ENCODE measurements at regions not wholly inside any gene's neighbourhood (a gene's known extent, or its start where the extent isn't known, plus 50 kb on each side); places are given as distances from the start of the nearest gene placed in this dataset.
"Not testable (repeated sequence)": the region's sequence is repeated elsewhere in the genome, so short reads cannot be mapped to it uniquely, and the experiment has no call there.

- no peak for DNase-seq
Observed at GRCh38 chr22:48717883-48718817, 1109.5 kb downstream of the BRD1 start.

GRCh38 chr22:48717076-48717810 lies 1110.4 kb downstream of the BRD1 start:
- DNase-seq = no peak

GRCh38 chr22:48716154-48716553 lies 1111.5 kb downstream of the BRD1 start:
- DNase-seq = not testable (repeated sequence)

GRCh38 chr22:48715511-48715910 lies 1112.2 kb downstream of the BRD1 start:
- DNase-seq = no peak

GRCh38 chr22:48714231-48714630 lies 1113.4 kb downstream of the BRD1 start:
- DNase-seq = no peak

GRCh38 chr22:48713272-48714205 lies 1114.1 kb downstream of the BRD1 start:
- DNase-seq = no peak

GRCh38 chr22:48712558-48713271 lies 1115.0 kb downstream of the BRD1 start:
- DNase-seq = no peak

DNA sequence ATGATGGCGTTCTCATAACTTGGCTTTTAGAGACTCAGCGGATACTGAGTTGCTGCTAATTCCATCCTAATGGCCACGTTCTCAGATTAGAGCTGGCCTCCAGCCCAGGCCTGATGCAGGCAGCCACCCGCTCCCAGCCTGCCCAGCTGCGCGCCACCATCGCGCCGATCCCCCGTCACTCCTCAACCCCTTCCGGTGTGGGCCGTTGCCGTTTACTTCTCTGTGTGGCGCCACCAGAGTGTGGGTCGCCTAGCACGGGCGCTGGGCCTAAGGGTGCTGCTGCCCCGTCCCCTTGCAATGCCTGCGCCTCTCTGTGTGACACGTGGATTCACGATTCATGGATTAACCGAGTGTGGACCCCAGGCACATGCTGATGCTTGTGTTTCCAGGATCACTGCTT lies 1116.0 kb downstream of the BRD1 start:
- DNase-seq = no peak

- no peak for DNase-seq
Observed at GRCh38 chr22:48711031-48711431, 1116.6 kb downstream of the BRD1 start.

DNA sequence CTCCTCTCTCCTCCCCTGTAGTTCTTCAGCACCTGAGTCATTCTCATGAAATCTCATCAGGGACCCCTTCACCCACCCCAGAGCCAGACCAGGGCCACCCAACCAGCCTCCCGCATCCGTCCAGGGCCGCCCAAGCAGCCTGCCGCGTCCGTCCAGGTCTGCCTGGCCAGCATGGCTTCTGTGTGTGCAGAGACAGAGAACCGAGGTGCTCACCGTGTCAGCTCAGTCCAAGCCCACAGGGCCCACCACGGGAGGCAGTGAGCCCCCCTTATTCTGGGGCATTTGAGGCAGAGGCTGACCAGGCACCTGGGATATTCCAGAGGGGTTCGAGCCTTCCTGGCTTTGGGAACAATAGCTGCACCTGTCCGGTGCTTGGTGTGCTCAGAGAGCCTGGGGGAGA lies 1117.3 kb downstream of the BRD1 start:
- no peak for DNase-seq

- no peak for DNase-seq
Observed at GRCh38 chr22:48709976-48710375, 1117.7 kb downstream of the BRD1 start.

DNA sequence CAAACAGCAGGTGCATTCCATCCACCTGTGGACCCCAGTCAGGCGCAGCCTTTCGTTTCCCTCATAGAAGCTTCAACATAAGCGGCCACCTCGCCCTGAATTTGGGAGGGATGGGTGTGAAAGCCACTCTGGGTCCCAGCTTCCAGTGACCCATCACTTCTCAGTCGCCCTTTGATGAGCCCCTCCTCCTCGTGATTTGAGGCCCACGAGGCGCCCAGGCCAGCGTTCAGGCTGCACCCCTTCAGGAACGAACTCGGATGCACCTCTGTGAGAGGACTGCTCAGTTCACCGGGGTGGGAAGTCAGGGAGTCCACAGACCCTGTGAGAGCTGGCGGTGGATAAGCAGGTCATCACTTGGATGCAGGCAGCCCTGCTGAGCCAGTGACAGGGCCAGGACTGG lies 1118.2 kb downstream of the BRD1 start:
- DNase-seq = no peak

- no peak for DNase-seq
Observed at GRCh38 chr22:48708558-48709245, 1119.0 kb downstream of the BRD1 start.

DNA sequence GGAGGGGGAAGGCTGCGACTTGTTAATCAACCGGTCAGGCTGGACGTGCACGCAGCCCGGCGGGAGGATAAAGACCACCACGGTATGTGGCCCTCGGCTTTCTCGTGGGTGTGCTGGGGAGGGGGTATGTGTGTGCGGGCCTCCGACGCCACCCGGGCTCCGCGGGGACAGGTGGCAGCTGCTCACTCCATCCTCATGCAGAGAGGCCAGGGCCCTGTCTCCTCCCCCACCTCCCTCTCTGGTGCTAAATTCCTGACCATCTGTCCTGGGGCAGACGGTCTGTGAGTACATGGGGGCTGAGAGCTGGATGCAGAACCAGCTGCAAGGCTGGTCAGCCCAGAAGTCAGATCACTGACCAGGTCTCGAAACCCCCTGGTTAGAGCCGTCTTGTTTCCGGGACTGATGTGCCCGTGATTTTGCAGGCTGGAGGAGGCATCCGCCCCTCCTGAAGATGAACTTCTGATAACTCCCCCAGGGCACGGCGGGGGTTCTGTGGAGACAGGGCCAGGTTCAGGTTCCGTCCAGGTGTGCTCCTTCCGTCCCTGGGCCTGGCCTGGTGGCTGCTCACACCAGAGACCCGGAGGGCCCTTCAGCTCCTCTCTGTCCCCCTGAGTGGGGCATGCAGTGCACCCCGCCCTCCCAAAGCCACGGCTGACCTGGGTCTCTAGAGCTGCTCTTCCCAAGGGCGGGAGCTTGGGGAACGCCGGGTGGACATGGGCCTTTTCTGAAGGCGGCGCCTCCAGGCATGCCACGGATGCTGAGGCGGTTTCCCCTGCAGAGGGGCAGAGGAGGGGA lies 1119.7 kb downstream of the BRD1 start:
- no peak for DNase-seq

GRCh38 chr22:48706934-48707762 lies 1120.5 kb downstream of the BRD1 start:
- no peak for DNase-seq

GRCh38 chr22:48705917-48706605 lies 1121.6 kb downstream of the BRD1 start:
- DNase-seq = no peak

GRCh38 chr22:48705159-48705916 lies 1122.3 kb downstream of the BRD1 start:
- DNase-seq = no peak

DNA sequence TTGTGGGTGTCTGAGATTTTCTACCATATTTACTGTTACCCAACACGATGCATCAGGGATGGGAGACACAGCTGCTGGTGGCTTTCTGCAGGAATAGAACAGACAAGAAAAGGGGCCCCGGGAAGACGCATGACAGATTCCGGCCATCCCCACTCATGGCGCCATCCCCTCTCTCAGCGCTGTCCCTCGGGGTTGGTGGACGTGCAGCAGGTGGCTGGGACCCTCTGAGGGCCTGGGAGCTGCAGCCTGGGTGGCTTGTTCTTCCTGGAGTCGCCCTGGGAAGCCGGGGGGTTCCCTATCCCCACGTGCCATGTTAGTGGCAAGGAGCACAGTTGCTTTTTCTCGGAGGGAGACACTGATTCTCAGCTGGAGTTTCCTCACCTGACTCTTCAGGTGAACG lies 1123.3 kb downstream of the BRD1 start:
- no peak for DNase-seq
